SK-N-SH (cell line): ENCODE measurements at regions not wholly inside any gene's neighbourhood (a gene's known extent, or its start where the extent isn't known, plus 50 kb on each side); places are given as distances from the start of the nearest gene placed in this dataset.
"Not testable (repeated sequence)": the region's sequence is repeated elsewhere in the genome, so short reads cannot be mapped to it uniquely, and the experiment has no call there.

ENCODE experiments used
- CTCF ChIA-PET: fragments of 300-600, 350-600 bp; formaldehyde crosslinking; extraction: SDS; loops from one replicate; lab custom pipeline; 2021; lab: Yijun Ruan, JAX
- POLR2A ChIA-PET: fragments of 350-600 bp; sonication (Branson Sonifier 250); formaldehyde crosslinking; extraction: SDS; loops from one replicate; lab custom pipeline; 2020; ENCODE audit warnings: antibody characterized with exemption, inconsistent platforms; lab: Yijun Ruan, JAX
- DNase-seq: peaks from one replicate; pipeline ENCODE4 v3.0.0; 2012
- H2AFZ ChIP-seq: fragments of 200-600 bp; sonication (generic); 2 replicates; pipeline ENCODE4 v1.8.1; 2016; ENCODE audit warnings: antibody characterized with exemption, mild to moderate bottlenecking, low read depth
- H3F3A ChIP-seq: fragments of 200-600 bp; sonication (generic); replicated peaks from 2 replicates; pipeline ENCODE3; 2016; ENCODE audit warnings: antibody characterized with exemption, mild to moderate bottlenecking; ENCODE audit not compliant: insufficient read depth
- H3K27ac ChIP-seq, 2 experiments: fragments of 200-500 bp in 1 of 2; fragments of 200-600 bp in 1 of 2; sonication (Bioruptor generic) in 1 of 2; sonication (generic), shearing (Covaris generic) in 1 of 2; 2 replicates each; pipeline versions ENCODE4 v1.5.1 to v1.6.1; 2014 to 2016; ENCODE audit warnings: low read depth in 2 of 2, inconsistent platforms in 1 of 2, low read length in 1 of 2, mild to moderate bottlenecking in 1 of 2, mixed read lengths in 1 of 2
- H3K27me3 ChIP-seq: fragments of 200-600 bp; sonication (generic), shearing (Covaris generic); 2 replicates; pipeline ENCODE4 v1.6.1; 2016; ENCODE audit warnings: mixed run types; ENCODE audit not compliant: insufficient read depth
- H3K36me3 ChIP-seq, 2 experiments: fragments of 200-500 bp in 1 of 2; fragments of 200-600 bp in 1 of 2; sonication (Bioruptor generic) in 1 of 2; sonication (generic) in 1 of 2; replicated peaks in 1 of 2; 2 replicates each; pipeline versions ENCODE3 to v1.5.1; 2014 to 2016; ENCODE audit warnings: low read length in 1 of 2, mild to moderate bottlenecking in 1 of 2; ENCODE audit not compliant: insufficient read depth in 2 of 2, control insufficient read depth in 1 of 2
- H3K4me1 ChIP-seq, 2 experiments: fragments of 200-500 bp in 1 of 2; fragments of 200-600 bp in 1 of 2; sonication (Bioruptor generic) in 1 of 2; sonication (generic), shearing (Covaris generic) in 1 of 2; 2 replicates each; pipeline versions ENCODE4 v1.5.1 to v1.6.1; 2014 to 2016; ENCODE audit warnings: low read depth in 1 of 2, low read length in 1 of 2, mixed run types in 1 of 2; ENCODE audit not compliant: insufficient read depth in 2 of 2, control insufficient read depth in 1 of 2
- H3K4me2 ChIP-seq: fragments of 200-600 bp; sonication (generic), shearing (Covaris generic); 2 replicates; pipeline ENCODE4 v1.6.1; 2017; ENCODE audit warnings: mixed run types
- H3K4me3 ChIP-seq, 2 experiments: fragments of 200-500 bp in 1 of 2; fragments of 200-600 bp in 1 of 2; sonication (Bioruptor generic) in 1 of 2; sonication (generic), shearing (Covaris generic) in 1 of 2; 2 replicates each; pipeline versions ENCODE4 v1.5.1 to v1.8.1; 2014 to 2016; ENCODE audit warnings: low read depth in 2 of 2, inconsistent platforms in 1 of 2, low read length in 1 of 2, mild to moderate bottlenecking in 1 of 2, mixed read lengths in 1 of 2, moderate library complexity in 1 of 2
- H3K79me2 ChIP-seq: fragments of 200-600 bp; sonication (generic); 2 replicates; pipeline ENCODE4 v1.8.1; 2017; ENCODE audit warnings: mild to moderate bottlenecking; ENCODE audit not compliant: insufficient read depth
- H3K9ac ChIP-seq: fragments of 200-600 bp; sonication (generic); 2 replicates; pipeline ENCODE4 v1.6.1; 2017; ENCODE audit warnings: mixed run types
- H3K9me2 ChIP-seq: fragments of 200-600 bp; sonication (generic); 2 replicates; pipeline ENCODE4 v1.6.1; 2017; ENCODE audit warnings: mixed run types
- H3K9me3 ChIP-seq: fragments of 200-600 bp; sonication (generic); 2 replicates; pipeline ENCODE4 v1.6.1; 2017; ENCODE audit warnings: mixed run types, mild to moderate bottlenecking, moderate library complexity
- H4K20me1 ChIP-seq: fragments of 200-600 bp; sonication (generic); 2 replicates; pipeline ENCODE4 v1.6.1; 2017; ENCODE audit warnings: mild to moderate bottlenecking, mixed run types; ENCODE audit not compliant: insufficient read depth
- ELF1 ChIP-seq: IDR thresholded peaks from 2 replicates; pipeline ENCODE4 v1.4.0; 2012
- EZH2phosphoT487 ChIP-seq: fragments of 200-600 bp; sonication (generic); IDR thresholded peaks from 2 replicates; pipeline ENCODE4 v1.6.1; 2017; ENCODE audit warnings: low read depth, mixed run types, mild to moderate bottlenecking, antibody characterized with exemption, moderate library complexity, borderline replicate concordance
- FOXM1 ChIP-seq: IDR thresholded peaks from 2 replicates; pipeline ENCODE4 v1.4.0; 2012; ENCODE audit warnings: low read depth, mild to moderate bottlenecking
- GATA2 ChIP-seq: sonication (generic); formaldehyde crosslinking; IDR thresholded peaks from 2 replicates; pipeline ENCODE4 v1.5.0; 2020; ENCODE audit warnings: mild to moderate bottlenecking, missing genetic modification reagents
- PBX3 ChIP-seq: IDR thresholded peaks from 2 replicates; pipeline ENCODE4; 2012
- RAD21 ChIP-seq: IDR thresholded peaks from 2 replicates; pipeline ENCODE4 v1.6.1; 2012; ENCODE audit warnings: mild to moderate bottlenecking, low read length
- RFX5 ChIP-seq: IDR thresholded peaks from 2 replicates; pipeline ENCODE4 v1.6.1; 2012; ENCODE audit warnings: mild to moderate bottlenecking, improper control_type of control experiment, low read length
- SMC3 ChIP-seq: IDR thresholded peaks from 2 replicates; pipeline ENCODE4 v1.6.1; 2012; ENCODE audit warnings: low read depth, low read length, improper control_type of control experiment
- TAF1 ChIP-seq: IDR thresholded peaks from 2 replicates; pipeline ENCODE4 v1.6.1; 2012; ENCODE audit warnings: low read depth, mild to moderate bottlenecking, low read length, moderate library complexity, borderline replicate concordance
- USF1 ChIP-seq: IDR thresholded peaks from 2 replicates; pipeline ENCODE4 v1.4.0; 2012; ENCODE audit warnings: low read depth, borderline replicate concordance
- USF2 ChIP-seq: fragments of 150-350 bp; IDR thresholded peaks from 2 replicates; pipeline ENCODE4 v1.6.1; 2017; ENCODE audit warnings: antibody characterized with exemption, low read length, low read depth, borderline replicate concordance
- YY1 ChIP-seq: IDR thresholded peaks from 2 replicates; pipeline ENCODE4 v1.4.0; 2012; ENCODE audit warnings: low read depth, mild to moderate bottlenecking
- WGBS: methylation state at CpG from one replicate; pipeline ENCODE4 v1.1.6; 2017; ENCODE audit warnings: low lambda C conversion rate; 5-methylcytosine and 5-hydroxymethylcytosine counted together
- TF ChIP-seq, protein P1 (sequence below): IDR thresholded peaks from 2 replicates; pipeline ENCODE4 v1.6.1; 2012; ENCODE audit warnings: mild to moderate bottlenecking, low read depth, low read length, moderate library complexity

DNA sequence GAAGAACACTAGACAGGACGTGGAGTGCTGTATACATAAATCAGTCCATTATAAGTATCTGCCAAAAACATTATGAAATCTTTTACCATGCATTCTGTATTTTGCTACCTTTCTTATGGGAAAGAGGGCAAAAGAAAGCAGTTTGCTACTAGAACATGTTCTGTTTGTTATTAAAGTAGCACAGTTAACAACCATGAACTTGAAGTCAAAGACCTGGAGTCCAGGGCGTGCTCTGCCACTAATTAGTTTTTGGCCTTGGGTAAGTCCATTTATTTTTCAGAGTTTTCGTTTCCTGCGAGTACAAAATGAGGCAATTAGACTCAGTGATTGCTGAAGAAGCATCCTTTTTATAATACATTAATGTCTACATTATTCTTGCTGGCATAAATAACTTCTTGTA is 143.3 kb upstream of the AGTR1 start (continued):
- no peak for TF ChIP-seq SMC3
- no peak for TF ChIP-seq ELF1

GRCh38 chr3:148556664-148557063 is 141.0 kb upstream of the AGTR1 start:
- Histone ChIP-seq H3K9me3 (no peaks in the 10 kb centered on the region), H4K20me1 (no peaks in the 10 kb centered on the region), H2AFZ (no peak overlapping the region), H3K4me2 (no peak overlapping the region), H3K79me2 (no peaks in the 10 kb centered on the region), H3K27ac (no peak overlapping the region), H3F3A (no peaks in the 10 kb centered on the region), H3K36me3 (no peaks in the 10 kb centered on the region), H3K27me3 (no peaks in the 10 kb centered on the region), H3K9ac (no peak overlapping the region), H3K4me3 (no peak overlapping the region), H3K4me1 (peaks cover 0 to 6% of the 10 kb centered on the region in 2 experiments; a peak in 2 of 4 replicates), H3K9me2 (no peaks in the 10 kb centered on the region)
- 61% methylated on average over 1 of the region's 1 CpG for WGBS
- ChIA-PET POLR2A (no interaction called here), CTCF (no interaction called here)
- TF ChIP-seq YY1 (no peak), RAD21 (no peak), PBX3 (no peak)
- no peak for DNase-seq

DNA sequence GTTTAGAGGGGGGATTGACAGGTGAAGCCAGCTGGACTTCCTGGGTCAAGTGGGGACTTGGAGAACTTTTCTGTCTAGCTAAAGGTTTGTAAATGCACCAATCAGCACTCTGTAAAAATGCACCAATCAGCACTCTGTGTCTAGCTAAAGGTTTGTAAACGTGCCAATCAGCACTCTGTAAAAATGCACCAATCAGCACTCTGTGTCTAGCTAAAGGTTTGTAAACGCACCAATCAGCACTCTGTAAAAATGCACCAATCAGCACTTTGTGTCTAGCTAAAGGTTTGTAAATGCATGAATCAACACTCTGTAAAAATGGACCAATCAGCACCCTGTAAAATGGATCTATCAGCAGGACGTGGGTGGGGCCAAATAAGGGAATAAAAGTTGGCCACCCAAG is 120.1 kb upstream of the AGTR1 start:
- H3F3A ChIP-seq, H3K4me2 ChIP-seq, DNase-seq, H4K20me1 ChIP-seq, H2AFZ ChIP-seq, H3K36me3 ChIP-seq, H3K27ac ChIP-seq, H3K9me3 ChIP-seq, H3K27me3 ChIP-seq, H3K9ac ChIP-seq, H3K4me3 ChIP-seq, H3K4me1 ChIP-seq, POLR2A ChIA-PET, CTCF ChIA-PET, H3K9me2 ChIP-seq, H3K79me2 ChIP-seq: not testable (repeated sequence)
- WGBS = 22% methylated on average over 3 of the region's 3 CpGs

DNA sequence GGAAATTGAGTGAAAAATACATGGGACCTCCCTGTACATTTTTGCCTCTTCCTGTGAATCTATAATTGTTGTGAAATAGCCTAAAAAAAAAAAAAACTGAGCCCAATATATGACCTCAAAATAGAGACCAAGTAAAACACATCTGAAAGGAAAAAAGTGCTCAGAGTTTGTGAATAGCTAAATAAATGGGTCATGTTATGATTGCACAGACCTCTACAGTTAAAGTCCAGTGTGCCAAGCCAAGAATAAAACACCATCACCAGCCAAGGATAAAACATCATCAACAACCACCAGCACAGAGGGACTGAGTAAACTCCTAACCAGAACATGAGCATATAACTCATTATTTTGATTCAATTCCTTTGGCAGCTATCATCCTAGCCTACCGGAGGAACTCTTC is 115.6 kb upstream of the AGTR1 start:
- Histone ChIP-seq H4K20me1 (no peaks in the 10 kb centered on the region), H3K27me3 (no peaks in the 10 kb centered on the region), H3K9ac (no peak overlapping the region), H3K27ac (no peak overlapping the region), H3K79me2 (no peaks in the 10 kb centered on the region; the same call in 1 of the 2 replicates), H3K4me3 (no peak overlapping the region), H3K4me1 (no peaks in the 10 kb centered on the region; a peak in 1 of 4 replicates), H3K36me3 (no peaks in the 10 kb centered on the region), H2AFZ (no peak overlapping the region), H3K9me3 (no peaks in the 10 kb centered on the region), H3F3A (no peaks in the 10 kb centered on the region), H3K4me2 (no peak overlapping the region), H3K9me2 (no peaks in the 10 kb centered on the region)
- ChIA-PET POLR2A (no interaction called here), CTCF (no interaction called here)
- DNase-seq = no peak
- WGBS = 59% methylated on average over 1 of the region's 1 CpG
- TF ChIP-seq RFX5 = no peak
- no peak for TF ChIP-seq EZH2phosphoT487
- no peak for TF ChIP-seq GATA2 (CRISPR knock-in tag)
- TF ChIP-seq TAF1 = no peak
- TF ChIP-seq FOXM1 = no peak
- TF ChIP-seq USF1 = no peak
- TF ChIP-seq, protein P1, sequence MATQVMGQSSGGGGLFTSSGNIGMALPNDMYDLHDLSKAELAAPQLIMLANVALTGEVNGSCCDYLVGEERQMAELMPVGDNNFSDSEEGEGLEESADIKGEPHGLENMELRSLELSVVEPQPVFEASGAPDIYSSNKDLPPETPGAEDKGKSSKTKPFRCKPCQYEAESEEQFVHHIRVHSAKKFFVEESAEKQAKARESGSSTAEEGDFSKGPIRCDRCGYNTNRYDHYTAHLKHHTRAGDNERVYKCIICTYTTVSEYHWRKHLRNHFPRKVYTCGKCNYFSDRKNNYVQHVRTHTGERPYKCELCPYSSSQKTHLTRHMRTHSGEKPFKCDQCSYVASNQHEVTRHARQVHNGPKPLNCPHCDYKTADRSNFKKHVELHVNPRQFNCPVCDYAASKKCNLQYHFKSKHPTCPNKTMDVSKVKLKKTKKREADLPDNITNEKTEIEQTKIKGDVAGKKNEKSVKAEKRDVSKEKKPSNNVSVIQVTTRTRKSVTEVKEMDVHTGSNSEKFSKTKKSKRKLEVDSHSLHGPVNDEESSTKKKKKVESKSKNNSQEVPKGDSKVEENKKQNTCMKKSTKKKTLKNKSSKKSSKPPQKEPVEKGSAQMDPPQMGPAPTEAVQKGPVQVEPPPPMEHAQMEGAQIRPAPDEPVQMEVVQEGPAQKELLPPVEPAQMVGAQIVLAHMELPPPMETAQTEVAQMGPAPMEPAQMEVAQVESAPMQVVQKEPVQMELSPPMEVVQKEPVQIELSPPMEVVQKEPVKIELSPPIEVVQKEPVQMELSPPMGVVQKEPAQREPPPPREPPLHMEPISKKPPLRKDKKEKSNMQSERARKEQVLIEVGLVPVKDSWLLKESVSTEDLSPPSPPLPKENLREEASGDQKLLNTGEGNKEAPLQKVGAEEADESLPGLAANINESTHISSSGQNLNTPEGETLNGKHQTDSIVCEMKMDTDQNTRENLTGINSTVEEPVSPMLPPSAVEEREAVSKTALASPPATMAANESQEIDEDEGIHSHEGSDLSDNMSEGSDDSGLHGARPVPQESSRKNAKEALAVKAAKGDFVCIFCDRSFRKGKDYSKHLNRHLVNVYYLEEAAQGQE = no peak
- no peak for TF ChIP-seq USF2
- no peak for TF ChIP-seq SMC3
